ENCODE measurements at regions not wholly inside any gene's neighbourhood (a gene's known extent, or its start where the extent isn't known, plus 50 kb on each side); places are given as distances from the start of the nearest gene placed in this dataset.
"Not testable (repeated sequence)": the region's sequence is repeated elsewhere in the genome, so short reads cannot be mapped to it uniquely, and the experiment has no call there.

DNA sequence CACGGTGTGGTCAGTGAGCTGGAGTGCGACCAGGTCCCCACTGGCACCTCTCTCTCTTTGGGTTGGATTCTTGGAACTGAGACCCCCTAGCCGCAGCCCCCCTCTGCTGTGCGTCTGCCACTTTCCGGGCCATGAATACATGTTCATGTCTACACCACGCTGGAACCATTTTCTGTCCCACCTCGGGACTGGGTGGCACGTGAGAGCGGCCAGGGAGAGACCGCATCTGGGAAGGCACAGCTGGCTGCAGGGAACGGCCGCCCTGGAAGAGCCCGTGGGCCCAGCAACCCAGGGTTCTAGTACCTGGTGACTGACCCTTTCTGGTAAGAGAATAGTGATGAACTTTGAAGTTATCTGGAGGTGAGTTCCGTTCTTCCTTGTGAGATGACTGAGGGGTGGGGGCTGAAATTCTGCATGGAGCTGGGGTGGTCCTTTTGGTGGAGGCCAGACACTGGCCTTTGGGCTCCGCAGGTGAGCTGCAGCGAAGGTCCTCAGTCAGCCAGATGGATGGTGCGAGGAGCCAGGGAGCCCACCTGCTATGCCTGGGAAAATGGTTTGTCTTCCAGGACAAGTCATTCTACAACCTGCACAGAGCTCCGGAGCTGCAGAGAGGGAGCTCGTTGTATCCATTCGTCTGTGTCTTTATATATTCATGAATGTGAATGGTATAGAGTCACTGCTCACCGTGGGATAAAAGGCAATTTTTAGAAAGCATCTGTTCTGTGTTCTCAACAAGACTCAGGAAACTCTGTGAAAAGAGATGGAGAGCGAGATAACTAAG lies 223.5 kb downstream of the NDUFA10 start:
- DNase-seq (ENCODE audit: extremely low read depth, low read depth), result no peak
- TF ChIP-seq CTCF (IDR thresholded peaks at IDR 0.05; ENCODE audit: low read depth, low read length), result no peak

- no peak for TF ChIP-seq CTCF (IDR thresholded peaks at IDR 0.05; ENCODE audit: low read depth, low read length)
- DNase-seq (ENCODE audit: extremely low read depth, low read depth), result no peak
Observed at GRCh38 chr2:239800785-239801386, 224.3 kb downstream of the NDUFA10 start.

GRCh38 chr2:239797316-239797715 lies 227.8 kb downstream of the NDUFA10 start:
- no peak for TF ChIP-seq CTCF (IDR thresholded peaks at IDR 0.05; ENCODE audit: low read depth, low read length)
- DNase-seq (ENCODE audit: extremely low read depth, low read depth), result no peak

DNA sequence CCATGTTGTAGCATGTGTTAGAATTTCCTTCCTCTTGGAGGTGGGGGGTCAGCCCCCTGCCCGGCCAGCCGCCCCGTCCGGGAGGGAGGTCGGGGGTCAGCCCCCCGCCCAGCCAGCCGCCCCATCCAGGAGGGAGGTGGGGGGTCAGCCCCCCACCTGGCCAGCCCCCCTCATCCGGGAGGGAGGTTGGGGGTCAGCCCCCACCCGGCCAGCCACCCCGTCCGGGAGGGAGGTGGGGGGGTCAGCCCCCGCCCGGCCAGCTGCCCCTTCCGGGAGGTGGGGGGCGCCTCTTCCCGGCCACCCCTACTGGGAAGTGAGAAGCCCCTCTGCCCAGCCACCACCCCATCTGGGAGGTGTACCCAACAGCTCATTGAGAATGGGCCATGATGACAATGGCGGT lies 229.4 kb downstream of the NDUFA10 start:
- DNase-seq (ENCODE audit: extremely low read depth, low read depth), result not testable (repeated sequence)

GRCh38 chr2:239793836-239794235 lies 231.3 kb downstream of the NDUFA10 start:
- no peak for TF ChIP-seq CTCF (IDR thresholded peaks at IDR 0.05; ENCODE audit: low read depth, low read length)
- DNase-seq (ENCODE audit: extremely low read depth, low read depth), result no peak

DNA sequence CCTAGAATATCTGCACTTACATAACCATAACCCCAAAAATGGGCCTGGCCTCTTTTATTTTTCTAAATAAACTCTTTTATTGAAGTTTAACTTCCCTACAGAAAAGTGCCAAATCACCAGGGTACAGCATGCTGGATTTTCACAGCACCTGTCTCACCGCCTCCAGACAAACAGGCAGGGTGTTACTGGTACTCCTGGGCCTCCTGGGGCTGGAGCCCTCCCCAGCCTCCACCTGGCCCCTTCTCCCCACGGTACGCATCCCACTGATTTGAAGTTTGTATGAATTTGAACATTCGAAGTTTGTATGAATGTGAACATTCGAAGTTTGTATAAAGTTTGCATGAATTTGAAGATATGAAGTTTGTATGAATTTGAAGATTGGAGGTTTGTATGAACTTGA lies 232.1 kb downstream of the NDUFA10 start:
- no peak for DNase-seq (ENCODE audit: extremely low read depth, low read depth)

GRCh38 chr2:239792405-239793084 lies 232.6 kb downstream of the NDUFA10 start:
- TF ChIP-seq CTCF (IDR thresholded peaks at IDR 0.05; ENCODE audit: low read depth, low read length), result no peak
- DNase-seq (ENCODE audit: extremely low read depth, low read depth), result no peak

More for the DNA sequence above, 232.1 kb downstream of the NDUFA10 start:
- TF ChIP-seq CTCF (IDR thresholded peaks at IDR 0.05; ENCODE audit: low read depth, low read length), result no peak
